HG02973 (cell line): ENCODE measurements at regions not wholly inside any gene's neighbourhood (a gene's known extent, or its start where the extent isn't known, plus 50 kb on each side); places are given as distances from the start of the nearest gene placed in this dataset.
"Not testable (repeated sequence)": the region's sequence is repeated elsewhere in the genome, so short reads cannot be mapped to it uniquely, and the experiment has no call there.

Experiments
- ATAC-seq: cut with Tn5 transposase; IDR thresholded peaks from one replicate; pipeline ENCODE4 v1.9.1; 2021; ENCODE audit warnings: moderate library complexity; ENCODE audit not compliant: unreplicated experiment

DNA sequence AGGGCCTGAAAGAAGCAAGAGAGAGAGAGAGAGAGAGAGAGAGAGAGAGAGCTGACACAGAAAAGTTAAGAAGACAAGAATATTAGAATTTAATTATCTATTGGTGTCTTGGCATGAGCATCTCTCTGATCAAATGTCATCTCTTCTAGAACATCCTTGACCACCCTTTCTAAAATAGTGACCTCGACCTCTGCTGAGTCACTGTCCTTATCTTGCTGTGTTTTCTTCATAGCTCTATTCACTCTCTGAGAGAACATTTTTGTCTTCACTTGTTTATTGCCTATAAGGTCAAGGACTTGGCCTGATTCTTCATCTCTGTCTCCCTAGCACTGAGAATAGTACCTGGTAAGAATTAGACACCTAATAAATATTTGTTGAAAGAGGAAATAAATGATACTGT lies 383.8 kb upstream of the RPS23 start:
- no peak for ATAC-seq

DNA sequence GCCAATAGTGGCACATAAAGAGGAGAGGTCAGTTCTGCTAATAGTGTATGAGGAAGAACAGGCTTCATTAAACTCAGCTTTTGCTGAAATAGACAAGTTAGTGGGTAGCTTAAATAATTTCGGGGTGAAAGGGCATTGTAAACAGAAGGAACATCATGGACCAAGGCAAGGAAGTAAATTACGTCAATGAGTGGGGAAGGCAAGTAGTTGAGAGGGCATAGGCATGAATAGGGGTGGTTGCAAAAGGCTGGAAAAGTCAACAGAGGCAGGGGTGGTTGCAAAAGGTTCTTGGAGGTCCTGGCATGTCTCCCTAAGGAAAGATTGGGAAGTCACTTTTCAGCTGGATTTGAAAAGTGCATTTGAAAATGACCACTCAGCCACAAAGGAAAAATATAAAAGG lies 383.3 kb upstream of the RPS23 start:
- ATAC-seq = no peak

DNA sequence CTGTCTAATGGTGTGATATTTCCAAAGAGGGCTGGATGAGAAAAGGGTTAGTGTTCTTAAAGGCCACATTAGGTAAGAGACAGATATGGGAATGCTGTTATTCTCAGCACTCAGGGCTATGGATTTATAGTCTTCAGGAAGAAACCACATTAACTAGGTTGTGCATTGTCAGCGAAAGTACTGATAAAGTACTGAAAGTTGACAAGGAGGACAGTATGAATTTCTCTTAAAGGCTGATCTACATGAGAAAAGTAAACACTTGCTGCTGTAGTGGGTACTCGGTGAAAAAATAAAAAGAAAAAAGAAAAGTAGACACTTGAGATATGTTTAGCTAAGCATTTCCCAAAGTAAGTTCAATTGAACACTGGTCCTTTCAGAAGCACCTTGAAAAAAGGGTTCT lies 381.0 kb upstream of the RPS23 start:
- no peak for ATAC-seq

DNA sequence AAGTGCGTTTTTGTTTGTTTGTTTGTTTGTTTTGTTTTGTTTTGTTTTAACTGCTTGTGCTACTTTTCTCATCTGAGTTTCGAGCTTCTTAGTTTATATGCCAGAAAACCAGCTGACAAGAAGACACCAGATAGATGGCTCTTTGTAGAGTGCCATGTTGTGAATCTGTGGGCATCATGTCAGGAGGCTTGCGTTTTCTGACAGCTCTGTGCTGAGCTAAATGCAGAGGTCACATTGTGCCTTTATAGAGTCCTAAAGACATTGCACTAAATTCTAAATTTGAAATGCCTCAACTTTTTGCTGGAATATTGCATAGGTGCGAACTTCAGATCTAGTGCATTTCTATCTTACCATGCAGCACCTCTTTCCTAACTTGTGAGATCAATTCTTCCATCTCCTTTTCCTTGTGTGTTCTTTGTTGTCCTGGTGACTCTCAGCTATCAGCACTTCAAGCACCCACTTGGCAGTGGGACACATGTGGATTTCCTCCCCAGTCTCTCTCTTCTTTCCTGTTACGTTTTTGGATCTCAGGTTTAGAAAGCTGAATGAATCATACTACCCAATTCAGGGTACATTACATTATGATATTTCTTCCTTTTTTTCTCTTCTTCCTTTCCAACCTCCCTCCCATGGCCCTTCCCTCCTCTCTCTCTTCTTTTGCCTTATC lies 379.0 kb upstream of the RPS23 start:
- no peak for ATAC-seq

DNA sequence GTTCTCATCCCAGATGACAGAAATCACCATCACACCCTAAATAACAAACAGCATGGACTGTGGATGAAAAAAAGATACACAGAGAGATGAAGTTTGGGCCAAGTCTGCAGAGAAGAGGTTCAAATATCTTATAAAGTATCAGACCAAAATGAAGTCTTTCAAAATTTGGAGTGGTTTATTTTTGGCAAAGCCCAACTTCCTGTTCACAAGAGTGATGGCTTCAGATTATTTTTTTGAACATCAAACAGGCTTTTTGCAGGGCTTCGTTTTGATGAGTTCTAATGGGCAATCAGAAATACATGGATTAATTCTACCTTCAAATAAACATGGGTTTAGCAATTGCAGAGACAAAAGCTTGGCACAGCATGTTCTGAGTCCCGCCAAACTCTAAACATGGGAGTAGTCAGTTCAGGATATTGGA lies 378.2 kb upstream of the RPS23 start:
- ATAC-seq = no peak

DNA sequence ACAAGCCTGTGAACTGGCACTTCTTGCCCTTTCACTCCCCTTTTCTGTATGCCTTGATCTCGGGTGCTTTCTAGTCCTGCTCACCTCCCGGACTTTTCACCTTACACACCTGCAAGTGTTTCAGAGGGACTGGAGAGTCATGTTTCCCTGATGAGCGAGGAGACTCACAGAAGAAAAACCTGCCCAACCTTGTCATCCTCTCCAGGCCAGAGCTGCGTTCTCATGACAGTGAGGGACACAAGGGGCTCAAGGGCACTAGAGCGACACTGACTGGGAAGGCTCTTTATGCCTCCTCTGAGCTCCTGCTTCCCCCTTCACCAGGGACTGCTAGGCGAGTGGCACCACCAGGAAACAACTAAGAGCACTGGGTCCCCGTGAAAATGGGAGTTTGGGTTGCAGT lies 376.9 kb upstream of the RPS23 start:
- no peak for ATAC-seq

DNA sequence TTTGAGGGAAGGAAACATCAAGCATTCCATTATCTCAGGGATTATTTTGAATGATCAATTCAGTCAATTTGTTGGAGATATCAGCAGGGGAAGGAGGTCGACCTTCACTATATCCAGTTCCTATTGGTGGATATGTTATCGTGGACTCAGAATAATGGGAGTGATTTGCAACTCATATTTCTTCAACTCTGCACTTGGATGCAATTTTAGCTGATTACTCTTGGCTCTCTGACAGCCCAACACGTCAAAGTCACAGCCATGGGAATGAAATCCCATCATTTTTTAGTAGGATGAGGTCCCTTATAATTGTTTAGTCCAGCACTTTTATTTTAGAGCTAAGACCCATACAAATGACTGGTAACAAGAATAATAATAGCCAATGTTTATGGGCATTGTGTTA lies 371.8 kb upstream of the RPS23 start:
- no peak for ATAC-seq

DNA sequence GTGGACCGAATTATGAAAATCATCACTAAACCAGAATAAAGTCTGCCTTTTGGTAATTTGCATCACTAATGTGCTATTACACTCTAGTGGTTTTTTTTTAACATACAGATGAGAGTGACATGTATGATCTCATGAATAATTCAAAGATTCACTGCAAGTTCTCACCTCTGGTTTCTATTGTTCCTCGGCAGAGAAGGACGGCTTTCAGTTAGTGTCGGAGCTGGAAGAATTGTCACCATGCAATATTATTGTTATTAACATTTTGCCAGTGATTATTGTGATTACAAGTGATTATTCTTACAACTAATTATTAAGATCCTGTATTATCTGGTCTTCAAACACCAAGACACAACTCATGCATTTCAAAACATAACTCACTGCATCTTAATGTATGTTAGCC lies 366.6 kb upstream of the RPS23 start:
- no peak for ATAC-seq

DNA sequence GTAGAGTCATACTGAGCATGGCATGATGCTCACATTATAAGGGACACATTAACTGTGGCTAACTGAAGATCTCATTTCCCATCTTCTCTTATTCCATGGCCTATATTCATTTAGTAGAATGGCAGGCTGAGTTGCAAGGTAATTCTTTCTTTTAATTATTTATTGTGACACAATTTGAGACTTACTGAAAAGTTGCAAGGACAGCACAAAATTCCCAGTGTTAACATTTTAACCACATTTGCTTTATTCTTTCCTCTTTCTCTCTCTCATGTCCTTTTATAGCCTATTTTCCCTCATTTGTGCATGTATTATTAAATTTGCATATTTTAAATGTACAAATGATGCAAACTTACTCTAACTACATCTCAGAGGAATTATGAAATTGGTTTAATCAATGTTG lies 366.1 kb upstream of the RPS23 start:
- ATAC-seq = no peak

DNA sequence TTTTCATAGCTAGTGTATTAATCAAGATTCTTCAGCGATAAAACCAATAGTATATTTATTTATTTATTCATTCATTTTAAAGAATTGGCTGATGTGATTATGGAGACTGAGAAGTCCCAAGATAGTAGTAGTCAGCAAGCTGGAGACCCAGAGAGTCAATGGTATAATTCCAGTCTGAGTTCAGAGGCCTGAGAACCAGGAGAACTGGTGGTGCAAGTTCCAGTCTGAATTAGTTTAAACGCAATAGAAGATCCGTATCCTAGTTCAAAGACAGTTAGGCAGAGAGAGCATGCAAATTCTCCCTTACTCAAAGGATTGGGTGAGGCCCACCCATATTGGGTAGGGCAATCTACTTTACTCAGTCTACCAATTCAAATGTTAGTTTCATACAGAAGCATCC lies 364.2 kb upstream of the RPS23 start:
- no peak for ATAC-seq

DNA sequence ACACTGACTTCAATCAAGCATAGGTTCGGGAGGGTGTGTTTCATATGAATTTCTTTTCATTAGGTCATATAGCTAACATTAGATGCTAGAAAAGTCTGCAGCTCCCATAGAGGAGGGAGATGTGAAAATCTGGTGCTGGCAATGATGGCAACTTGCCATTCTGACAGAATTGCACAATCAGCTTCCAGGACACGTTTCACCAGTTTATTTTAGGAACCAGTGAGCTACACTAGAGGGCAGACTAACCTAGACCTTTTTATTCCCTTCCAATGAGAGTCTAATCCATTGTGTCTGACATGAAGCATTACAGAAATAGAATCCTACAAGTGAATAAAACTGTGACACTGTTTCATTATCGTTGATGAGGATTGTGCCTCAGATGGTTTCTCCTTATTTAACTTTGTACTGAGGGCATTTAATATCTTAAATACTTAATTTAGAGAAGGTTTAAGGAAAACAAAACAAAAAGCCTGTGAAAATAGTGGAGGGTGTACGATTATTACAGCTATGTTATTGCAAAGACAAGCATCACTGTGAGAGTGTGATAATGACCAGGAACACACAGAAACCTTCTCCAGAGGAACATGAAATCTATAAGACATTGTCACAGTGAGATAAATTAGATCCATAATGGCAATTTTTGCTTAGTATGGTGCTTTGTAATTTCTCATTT lies 363.3 kb upstream of the RPS23 start:
- ATAC-seq = peak; percentile 80

DNA sequence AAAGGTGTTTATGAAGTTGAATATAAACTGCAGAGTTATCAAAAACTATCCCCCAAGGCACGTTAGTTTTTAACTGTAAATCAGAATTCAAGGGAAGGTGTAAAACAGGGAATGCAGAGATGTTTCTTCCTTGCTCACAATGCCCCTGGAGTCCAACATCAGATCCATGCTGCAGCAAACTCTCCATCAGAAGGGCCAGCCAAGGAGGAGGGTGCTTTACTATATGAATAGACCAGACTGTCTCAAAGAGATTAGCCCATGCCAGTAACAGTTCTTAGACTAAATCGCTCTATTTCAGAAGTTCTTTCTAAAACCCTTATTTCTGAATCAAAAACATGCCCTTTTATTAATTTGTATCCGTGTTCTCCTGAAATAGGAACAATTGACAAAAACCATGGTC lies 362.8 kb upstream of the RPS23 start:
- ATAC-seq = no peak

DNA sequence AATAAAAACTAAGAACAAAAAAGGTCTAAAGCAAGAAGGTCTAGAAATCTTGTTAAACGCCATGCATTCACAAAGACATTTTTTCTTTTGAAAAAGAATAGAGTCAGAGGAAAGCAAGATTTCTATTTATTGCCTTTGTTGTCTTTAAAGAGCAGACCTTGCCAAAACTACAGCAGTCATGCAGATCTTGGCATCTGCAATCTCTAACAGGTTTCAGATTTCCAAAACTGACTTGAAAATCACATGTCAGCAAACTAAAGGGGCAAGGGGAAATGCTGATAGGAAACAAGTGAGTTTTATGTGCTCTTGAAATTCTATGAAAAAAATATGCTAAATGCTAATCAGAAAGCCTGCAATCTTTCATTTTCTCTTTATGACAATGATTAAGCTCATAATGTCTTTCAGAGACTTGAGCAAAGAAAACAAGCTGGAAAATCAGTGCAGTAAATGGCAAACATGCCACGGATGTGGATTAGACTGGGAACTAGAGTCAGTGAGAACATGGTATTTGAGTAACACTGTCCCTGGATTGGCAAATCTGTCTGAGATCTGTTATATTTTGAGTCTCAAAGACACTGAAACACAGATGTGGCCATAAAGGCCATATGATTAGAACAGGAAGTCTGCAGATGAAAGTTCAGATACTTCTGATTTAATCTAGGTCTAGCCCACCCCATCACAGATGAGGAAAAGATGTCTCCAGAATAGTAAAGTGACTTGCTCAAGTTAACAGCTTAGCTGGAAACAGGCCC lies 361.4 kb upstream of the RPS23 start:
- no peak for ATAC-seq

DNA sequence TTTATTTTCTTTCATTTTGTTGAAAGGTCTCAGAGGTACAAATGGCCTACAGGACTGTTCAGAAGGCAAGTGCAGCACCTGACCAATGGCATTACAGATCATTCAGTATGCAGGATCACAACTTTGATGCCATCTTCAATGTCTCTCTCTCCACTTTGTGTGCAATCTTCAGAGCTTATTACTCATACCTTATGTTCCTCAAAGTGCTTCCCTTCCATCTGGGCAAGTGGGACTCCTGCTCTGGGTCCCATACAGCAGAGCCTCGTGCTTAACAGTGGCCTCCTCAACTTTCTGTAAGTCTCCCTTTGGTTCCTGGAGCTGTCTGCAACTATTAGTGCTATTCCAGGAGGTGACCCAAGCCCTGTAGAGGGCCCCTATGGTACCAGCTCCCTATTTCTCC lies 358.4 kb upstream of the RPS23 start:
- no peak for ATAC-seq

DNA sequence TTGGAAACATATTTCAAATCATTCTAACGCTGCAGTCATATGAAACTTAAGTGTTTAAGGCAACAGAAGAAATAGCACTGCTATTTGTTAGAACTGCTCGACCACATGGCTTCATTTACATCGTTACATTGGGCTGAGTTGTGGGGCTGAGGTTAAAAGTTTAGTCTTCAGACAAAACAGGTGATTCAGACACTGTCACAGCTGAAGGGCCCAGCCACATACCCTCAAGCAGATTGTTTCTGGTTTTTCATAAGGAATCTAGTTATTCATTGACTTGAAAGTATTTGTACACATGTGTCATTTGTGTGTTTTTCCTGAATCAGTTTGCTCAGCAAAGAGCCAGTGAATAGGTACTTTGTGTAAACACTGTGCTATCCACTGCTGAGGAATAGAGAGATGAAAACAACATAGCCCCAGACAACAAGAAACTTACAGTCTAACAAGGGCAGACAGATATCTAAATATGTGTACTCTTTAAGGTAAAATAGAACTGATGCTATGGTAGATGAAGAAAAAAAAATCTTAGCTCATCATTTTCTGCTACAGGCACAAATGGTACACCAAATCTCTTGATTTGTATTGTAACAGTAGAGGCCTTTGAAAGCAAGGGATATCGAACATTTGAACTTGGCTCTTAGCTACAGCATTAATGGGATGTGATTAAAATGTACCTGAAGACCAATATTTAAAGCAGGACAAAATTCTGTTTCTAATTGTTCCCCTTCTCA lies 357.6 kb upstream of the RPS23 start:
- no peak for ATAC-seq

DNA sequence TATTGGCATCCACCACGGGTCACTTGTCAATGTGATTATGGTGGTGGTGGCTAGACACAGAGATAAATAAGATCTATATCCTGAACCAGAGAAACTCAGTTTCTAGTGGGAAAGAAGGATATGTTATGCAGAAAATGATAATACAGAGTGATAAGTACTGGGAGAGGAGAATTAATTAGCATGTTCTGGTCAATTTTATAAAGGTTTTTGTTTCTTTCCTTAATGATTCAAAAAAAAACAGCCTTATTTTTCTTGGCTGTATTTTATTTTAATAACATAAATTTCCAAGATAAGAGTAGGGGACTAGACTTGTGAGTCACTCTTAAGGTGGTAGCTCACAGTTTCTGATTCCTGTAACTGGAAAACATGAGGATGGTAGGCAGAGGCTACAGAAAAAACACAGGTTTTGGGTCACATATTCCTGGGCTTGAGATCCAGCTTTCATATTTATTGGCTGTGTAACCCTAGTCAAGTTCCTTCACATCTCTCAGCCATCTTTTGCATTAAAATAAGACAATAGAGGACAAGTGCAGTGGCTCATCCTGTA lies 350.3 kb upstream of the RPS23 start:
- ATAC-seq = no peak

DNA sequence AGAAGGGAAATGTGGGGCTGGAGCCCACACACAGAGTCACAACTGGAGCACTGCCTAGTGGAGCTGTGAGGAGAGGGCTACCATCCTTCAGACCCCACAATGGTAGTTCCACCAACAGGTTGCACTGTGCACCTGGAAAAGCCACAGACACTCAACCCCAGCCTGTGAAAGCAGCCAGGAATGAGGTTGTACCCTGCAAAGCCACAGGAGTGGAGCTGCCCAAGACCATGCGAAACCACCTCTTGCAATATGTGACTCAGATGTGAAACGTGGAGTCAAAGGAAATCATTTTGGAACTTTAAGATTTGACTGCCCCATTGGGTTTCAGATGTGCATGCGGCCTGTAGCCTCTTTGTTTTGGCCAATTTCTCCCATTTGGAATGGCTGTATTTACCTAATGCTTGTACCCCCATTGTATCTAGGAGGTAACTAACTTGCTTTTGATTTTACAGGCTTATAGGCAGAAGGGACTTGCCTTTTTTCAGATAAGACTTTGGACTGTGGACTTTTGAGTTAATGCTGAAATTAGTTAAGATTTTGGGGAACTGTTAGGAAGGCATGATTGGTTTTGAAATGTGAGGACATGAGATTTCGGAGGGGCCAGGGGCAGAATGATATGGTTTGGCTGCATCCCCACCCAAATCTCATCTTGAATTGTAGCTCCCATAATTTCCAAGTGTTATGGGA lies 348.9 kb upstream of the RPS23 start:
- not testable (repeated sequence) for ATAC-seq

DNA sequence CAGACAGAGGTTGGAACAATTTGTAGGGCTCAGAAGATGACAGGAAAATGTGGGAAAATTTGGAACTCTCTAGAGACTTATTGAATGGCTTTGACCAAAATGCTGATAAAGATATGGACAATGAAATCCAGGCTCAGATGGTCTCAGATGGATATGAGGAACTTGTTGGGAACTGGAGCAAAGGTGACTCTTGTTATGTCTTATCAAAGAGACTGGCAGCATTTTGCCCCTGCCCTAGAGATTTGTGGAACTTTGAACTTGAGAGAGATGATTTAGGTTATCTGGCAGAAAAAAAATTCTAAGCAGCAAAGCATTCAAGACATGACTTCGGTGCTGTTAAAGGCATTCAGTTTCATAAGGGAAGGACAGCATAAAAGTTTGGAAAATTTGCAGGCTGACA lies 347.9 kb upstream of the RPS23 start:
- not testable (repeated sequence) for ATAC-seq

DNA sequence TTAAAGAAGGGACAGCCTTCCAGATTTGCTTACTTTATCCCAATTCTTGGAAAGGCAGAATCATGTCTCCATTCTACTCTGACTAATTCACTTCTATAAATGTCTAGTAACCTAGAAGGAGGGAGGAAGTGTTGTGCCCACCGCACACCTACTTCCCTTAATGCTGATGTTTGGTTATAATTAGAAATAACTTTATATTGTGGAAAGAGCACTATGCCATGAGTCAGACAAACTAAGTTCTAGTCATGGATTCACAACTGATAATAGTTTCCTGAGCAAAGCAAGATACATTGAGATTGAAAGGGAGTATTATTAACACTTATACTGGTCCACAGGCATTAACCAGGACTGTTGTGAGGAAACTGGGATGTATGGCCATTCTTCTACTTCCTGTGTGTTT lies 345.9 kb upstream of the RPS23 start:
- ATAC-seq = no peak

DNA sequence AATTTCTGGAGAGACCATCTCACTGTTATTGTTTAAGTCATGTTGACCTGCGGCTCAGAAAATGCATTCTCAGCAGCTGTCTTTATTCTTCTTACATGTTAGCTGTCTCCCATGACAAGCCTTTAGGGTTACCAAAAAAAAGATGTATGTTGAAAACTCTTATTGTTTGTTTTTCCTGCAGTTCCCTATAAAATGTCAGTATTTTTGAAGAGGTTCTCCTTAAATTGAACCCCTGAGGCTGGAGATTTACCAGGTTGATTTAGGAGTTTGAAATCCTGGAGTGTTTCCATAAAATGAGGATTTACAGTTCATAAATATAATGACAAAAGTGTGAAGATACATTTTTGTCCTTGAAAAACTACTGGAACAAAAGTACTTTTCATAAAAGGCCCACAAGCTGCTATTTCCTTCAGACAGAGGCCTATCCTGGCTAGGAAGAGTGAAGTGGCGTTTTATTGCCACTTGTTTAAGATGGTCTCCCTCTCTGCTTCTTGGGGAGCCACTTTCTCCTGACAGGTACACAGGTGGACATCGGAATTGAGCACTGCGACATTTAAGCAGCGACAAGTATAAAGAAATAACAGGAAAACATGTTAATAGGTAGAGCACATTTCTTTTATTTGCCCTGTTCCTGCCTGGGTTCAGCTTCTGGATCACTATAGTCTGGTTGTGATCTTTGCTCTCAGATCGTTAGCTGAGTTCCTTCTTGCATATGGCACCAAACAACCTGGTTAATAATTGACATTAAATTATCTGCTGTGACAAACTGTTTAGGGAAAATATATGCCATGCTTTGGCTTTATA lies 344.8 kb upstream of the RPS23 start:
- ATAC-seq = no peak
